ENCODE measurements at regions not wholly inside any gene's neighbourhood (a gene's known extent, or its start where the extent isn't known, plus 50 kb on each side); places are given as distances from the start of the nearest gene placed in this dataset.

- TF ChIP-seq, protein P1, sequence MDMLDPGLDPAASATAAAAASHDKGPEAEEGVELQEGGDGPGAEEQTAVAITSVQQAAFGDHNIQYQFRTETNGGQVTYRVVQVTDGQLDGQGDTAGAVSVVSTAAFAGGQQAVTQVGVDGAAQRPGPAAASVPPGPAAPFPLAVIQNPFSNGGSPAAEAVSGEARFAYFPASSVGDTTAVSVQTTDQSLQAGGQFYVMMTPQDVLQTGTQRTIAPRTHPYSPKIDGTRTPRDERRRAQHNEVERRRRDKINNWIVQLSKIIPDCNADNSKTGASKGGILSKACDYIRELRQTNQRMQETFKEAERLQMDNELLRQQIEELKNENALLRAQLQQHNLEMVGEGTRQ (IDR thresholded peaks at IDR 0.05; ENCODE audit: borderline replicate concordance, low read depth, low read length): no peak
- TF ChIP-seq POLR2AphosphoS5 (IDR thresholded peaks at IDR 0.05; ENCODE audit: low read depth, low read length) (no peak), RXRA (IDR thresholded peaks at IDR 0.05; ENCODE audit: borderline replicate concordance, low read depth) (no peak), FOXJ3 (CRISPR knock-in tag; IDR thresholded peaks at IDR 0.05) (no peak), CTCF (IDR thresholded peaks at IDR 0.05) (no peak), RFX5 (IDR thresholded peaks at IDR 0.05; ENCODE audit: low read length) (no peak), EP300 (IDR thresholded peaks at IDR 0.05; ENCODE audit: borderline replicate concordance in 1 of 2, low read depth in 1 of 2, low read length in 1 of 2) (no peak), MEF2A (IDR thresholded peaks at IDR 0.05; ENCODE audit: borderline replicate concordance, low read depth) (no peak), MXI1 (IDR thresholded peaks at IDR 0.05; ENCODE audit: low read depth, low read length) (no peak), CHD2 (IDR thresholded peaks at IDR 0.05; ENCODE audit: low read length, partially characterized antibody) (no peak), TEAD4 (IDR thresholded peaks at IDR 0.05; ENCODE audit: borderline replicate concordance, insufficient read depth) (no peak), RCOR1 (IDR thresholded peaks at IDR 0.05; ENCODE audit: low read length) (no peak), FOSL2 (IDR thresholded peaks at IDR 0.05; ENCODE audit: borderline replicate concordance, low read depth) (no peak), RAD21 (IDR thresholded peaks at IDR 0.05; ENCODE audit: low read length) (no peak)
Observed at GRCh38 chr3:187833375-187833774, 88.1 kb upstream of the BCL6 start.

Measured in SK-N-SH (cell line).